ENCODE measurements at regions not wholly inside any gene's neighbourhood (a gene's known extent, or its start where the extent isn't known, plus 50 kb on each side); places are given as distances from the start of the nearest gene placed in this dataset.

DNA sequence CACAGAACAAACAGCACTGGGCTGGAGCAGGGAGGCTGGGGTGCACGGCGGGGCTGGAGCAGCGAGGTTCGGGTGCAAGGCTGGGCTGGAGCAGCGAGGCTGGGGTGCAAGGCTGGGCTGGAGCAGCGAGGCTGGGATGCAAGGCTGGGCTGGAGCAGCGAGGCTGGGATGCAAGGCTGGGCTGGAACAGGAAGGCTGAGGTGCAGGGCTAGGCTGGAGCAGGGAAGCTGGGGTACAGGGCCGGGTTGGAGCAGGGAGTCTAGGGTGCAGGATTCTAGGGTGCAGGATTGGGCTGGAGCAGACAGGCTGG is 198.5 kb downstream of the BRD1 start:
- no peak for DNase-seq (ENCODE audit: extremely low read depth, insufficient read length)
- H3K4me3 ChIP-seq (replicated peaks; ENCODE audit: low read depth, low read length) = no peak overlapping the region
- H3K27me3 ChIP-seq (replicated peaks; ENCODE audit: control insufficient read depth, insufficient read depth, low read length) = no peaks in the 10 kb centered on the region
- TF ChIP-seq, protein P1, sequence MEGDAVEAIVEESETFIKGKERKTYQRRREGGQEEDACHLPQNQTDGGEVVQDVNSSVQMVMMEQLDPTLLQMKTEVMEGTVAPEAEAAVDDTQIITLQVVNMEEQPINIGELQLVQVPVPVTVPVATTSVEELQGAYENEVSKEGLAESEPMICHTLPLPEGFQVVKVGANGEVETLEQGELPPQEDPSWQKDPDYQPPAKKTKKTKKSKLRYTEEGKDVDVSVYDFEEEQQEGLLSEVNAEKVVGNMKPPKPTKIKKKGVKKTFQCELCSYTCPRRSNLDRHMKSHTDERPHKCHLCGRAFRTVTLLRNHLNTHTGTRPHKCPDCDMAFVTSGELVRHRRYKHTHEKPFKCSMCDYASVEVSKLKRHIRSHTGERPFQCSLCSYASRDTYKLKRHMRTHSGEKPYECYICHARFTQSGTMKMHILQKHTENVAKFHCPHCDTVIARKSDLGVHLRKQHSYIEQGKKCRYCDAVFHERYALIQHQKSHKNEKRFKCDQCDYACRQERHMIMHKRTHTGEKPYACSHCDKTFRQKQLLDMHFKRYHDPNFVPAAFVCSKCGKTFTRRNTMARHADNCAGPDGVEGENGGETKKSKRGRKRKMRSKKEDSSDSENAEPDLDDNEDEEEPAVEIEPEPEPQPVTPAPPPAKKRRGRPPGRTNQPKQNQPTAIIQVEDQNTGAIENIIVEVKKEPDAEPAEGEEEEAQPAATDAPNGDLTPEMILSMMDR (IDR thresholded peaks at IDR 0.05; ENCODE audit: insufficient read depth, low read length, poor library complexity, severe bottlenecking) = no peak
- H3K36me3 ChIP-seq (ENCODE audit: control insufficient read depth, insufficient read depth, low read length) = peaks cover 2% of the 10 kb centered on the region

DNA sequence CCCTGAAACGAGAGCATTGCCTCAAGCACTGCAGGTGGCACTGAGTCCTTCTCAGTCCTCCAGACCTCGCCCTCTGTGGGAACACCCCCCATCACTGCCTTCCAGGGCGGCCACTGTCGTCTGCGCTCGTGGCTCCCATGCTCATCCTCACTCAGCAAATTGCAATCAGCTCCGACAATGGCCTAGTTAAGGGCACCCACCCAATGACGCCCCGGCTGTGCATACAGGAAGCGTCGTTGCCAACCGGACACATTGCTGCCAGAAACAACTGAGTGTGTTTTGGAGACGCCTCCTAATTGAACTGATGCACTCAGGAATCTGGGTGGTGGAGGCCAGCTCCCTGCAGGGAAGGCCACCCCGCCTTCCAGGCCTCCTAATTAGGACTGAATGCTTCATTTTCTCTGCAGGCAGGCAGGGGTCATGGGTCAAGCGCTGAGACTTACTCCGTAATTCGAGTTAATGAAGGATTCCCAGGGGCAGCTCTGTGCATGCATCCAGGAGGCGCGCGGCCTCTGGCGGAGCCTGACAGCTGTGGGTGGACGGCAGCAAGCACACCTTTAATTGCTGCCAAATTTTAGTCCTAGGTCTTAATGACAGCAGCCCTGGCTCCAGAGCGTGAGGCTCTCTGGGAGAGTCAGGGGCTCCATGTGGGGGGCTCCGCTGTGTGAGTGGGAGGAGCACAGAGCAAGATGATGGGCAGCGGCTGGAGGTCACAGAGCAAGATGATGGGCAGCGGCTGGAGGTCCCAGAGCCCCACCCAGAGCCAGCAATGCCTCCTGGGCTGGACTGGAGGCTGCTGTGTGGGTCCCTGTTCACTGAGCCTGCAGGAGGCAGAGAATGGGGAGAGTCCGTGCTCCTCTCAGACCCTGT is 199.0 kb downstream of the BRD1 start:
- H3K27me3 ChIP-seq (replicated peaks; ENCODE audit: control insufficient read depth, insufficient read depth, low read length) = no peaks in the 10 kb centered on the region
- peaks cover 2% of the 10 kb centered on the region for H3K36me3 ChIP-seq (ENCODE audit: control insufficient read depth, insufficient read depth, low read length)
- TF ChIP-seq, protein P1 (IDR thresholded peaks at IDR 0.05; ENCODE audit: insufficient read depth, low read length, poor library complexity, severe bottlenecking) = no peak
- no peak overlapping the region for H3K4me3 ChIP-seq (replicated peaks; ENCODE audit: low read depth, low read length)
- DNase-seq (ENCODE audit: extremely low read depth, insufficient read length) = no peak

DNA sequence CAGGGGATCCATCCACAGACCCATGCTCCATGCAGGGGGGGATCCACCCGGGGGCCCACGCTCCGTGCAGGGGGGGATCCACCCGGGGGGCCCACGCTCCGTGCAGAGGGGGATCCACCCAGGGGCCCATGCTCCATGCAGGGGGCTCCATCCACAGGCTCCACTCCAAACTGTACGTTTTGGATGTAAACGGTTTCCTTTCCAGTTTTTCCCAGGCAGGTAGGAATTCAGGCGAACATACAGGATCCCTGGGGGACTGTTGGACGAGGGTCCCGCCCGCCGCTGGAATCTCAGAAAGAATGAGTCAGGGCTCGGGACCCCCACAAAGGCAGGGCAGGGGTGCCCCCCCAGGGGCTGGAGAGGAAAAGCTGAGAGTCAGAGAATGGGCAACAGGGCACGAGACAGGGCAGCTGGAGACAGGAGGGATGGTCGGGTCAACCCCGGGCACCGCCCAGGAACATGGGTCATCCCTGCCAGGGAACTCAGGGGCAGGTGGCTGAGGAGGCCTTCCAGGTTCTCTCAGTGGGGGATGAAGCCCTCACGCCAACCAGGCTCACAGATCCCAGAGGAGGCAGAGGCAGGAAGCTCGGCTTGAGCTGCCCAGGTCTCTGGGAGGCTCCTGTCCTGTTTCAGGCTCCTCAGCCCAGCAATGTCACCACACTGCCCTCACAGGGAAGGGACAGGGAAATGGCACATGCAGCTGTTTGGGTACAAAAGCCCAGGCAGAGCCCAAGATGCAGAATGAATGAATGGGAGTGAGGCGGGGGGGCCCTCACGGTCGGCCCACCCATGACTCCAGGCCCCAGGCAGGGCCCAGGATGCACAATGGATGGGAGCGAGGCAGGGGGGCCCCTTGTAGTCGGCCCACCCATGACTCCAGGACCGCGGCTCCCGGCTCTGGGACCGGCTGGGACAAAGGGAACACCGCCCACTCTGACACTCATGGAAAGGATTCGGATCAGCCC is 200.2 kb downstream of the BRD1 start:
- no peaks in the 10 kb centered on the region for H3K27me3 ChIP-seq (replicated peaks; ENCODE audit: control insufficient read depth, insufficient read depth, low read length)
- no peak for DNase-seq (ENCODE audit: extremely low read depth, insufficient read length)
- TF ChIP-seq, protein P1 (IDR thresholded peaks at IDR 0.05; ENCODE audit: insufficient read depth, low read length, poor library complexity, severe bottlenecking) = no peak
- no peak overlapping the region for H3K4me3 ChIP-seq (replicated peaks; ENCODE audit: low read depth, low read length)
- H3K36me3 ChIP-seq (ENCODE audit: control insufficient read depth, insufficient read depth, low read length) = peaks cover 2% of the 10 kb centered on the region

- Histone ChIP-seq H3K27me3 (replicated peaks; ENCODE audit: control insufficient read depth, insufficient read depth, low read length) (no peaks in the 10 kb centered on the region), H3K36me3 (ENCODE audit: control insufficient read depth, insufficient read depth, low read length) (peaks cover 2% of the 10 kb centered on the region), H3K4me3 (replicated peaks; ENCODE audit: low read depth, low read length) (no peak overlapping the region)
- TF ChIP-seq, protein P1 (IDR thresholded peaks at IDR 0.05; ENCODE audit: insufficient read depth, low read length, poor library complexity, severe bottlenecking) = no peak
- no peak for DNase-seq (ENCODE audit: extremely low read depth, insufficient read length)
These were observed 201.1 kb downstream of the BRD1 start for GRCh38 chr22:49626361-49627216.

GRCh38 chr22:49624421-49625177 is 203.1 kb downstream of the BRD1 start:
- TF ChIP-seq, protein P1 (IDR thresholded peaks at IDR 0.05; ENCODE audit: insufficient read depth, low read length, poor library complexity, severe bottlenecking) = no peak
- no peaks in the 10 kb centered on the region for H3K27me3 ChIP-seq (replicated peaks; ENCODE audit: control insufficient read depth, insufficient read depth, low read length)
- H3K4me3 ChIP-seq (replicated peaks; ENCODE audit: low read depth, low read length) = no peak overlapping the region

More at GRCh38 chr22:49624421-49625177, 203.1 kb downstream of the BRD1 start:
- peaks cover 3% of the 10 kb centered on the region for H3K36me3 ChIP-seq (ENCODE audit: control insufficient read depth, insufficient read depth, low read length)
- no peak for DNase-seq (ENCODE audit: extremely low read depth, insufficient read length)
